Upper lobe of left lung (tissue), 6 donors: ENCODE measurements at regions not wholly inside any gene's neighbourhood (a gene's known extent, or its start where the extent isn't known, plus 50 kb on each side); places are given as distances from the start of the nearest gene placed in this dataset.

Experiments
- ATAC-seq, 2 donors: fragments of 200-7000 bp; cut with Tn5 transposase; one replicate each; pipeline ENCODE4 v1.9.1; 2022; ENCODE audit warnings: mild to moderate bottlenecking in 2 of 2, moderate library complexity in 2 of 2; ENCODE audit not compliant: low FRiP score in 2 of 2
- DNase-seq, 2 donors: peaks; one replicate each; pipeline ENCODE4 v3.0.0-alpha.2; 2019 to 2020
- H3K27ac ChIP-seq, 4 donors: fragments of 200-600 bp; sonication (generic); one replicate each; pipeline ENCODE4 v1.5.1; 2016 to 2019
- H3K27me3 ChIP-seq, 4 donors: fragments of 200-600 bp; sonication (generic); one replicate each; pipeline ENCODE4 v1.5.1; 2017 to 2019
- H3K36me3 ChIP-seq, 4 donors: fragments of 200-600 bp; sonication (generic); one replicate each; pipeline ENCODE4 v1.5.1; 2016 to 2019
- H3K4me1 ChIP-seq, 4 donors: fragments of 200-600 bp; sonication (generic); one replicate each; pipeline ENCODE4 v1.5.1; 2018 to 2019
- H3K4me3 ChIP-seq, 4 donors: fragments of 200-600 bp; sonication (generic); one replicate each; pipeline ENCODE4 v1.5.1; 2017 to 2019; ENCODE audit warnings: mild to moderate bottlenecking in 2 of 4, moderate library complexity in 1 of 4
- H3K9me3 ChIP-seq, 4 donors: fragments of 200-600 bp; sonication (generic); one replicate each; pipeline ENCODE4 v1.5.1; 2018 to 2019
- CTCF ChIP-seq, 6 experiments: fragments of 450-650 bp in 4 of 6; fragments of 200-600 bp in 2 of 6; sonication (generic) in 2 of 6; IDR thresholded peaks; one replicate each; pipeline ENCODE4 v1.5.1; 2016 to 2019; ENCODE audit warnings: antibody characterized with exemption in 6 of 6
- EP300 ChIP-seq, 4 donors: sonication (generic); formaldehyde crosslinking; IDR thresholded peaks; one replicate each; pipeline ENCODE4 v1.5.1; 2017; ENCODE audit warnings: antibody characterized with exemption in 4 of 4, control low read depth in 2 of 4
- POLR2A ChIP-seq, 4 donors: fragments of 450-650 bp; IDR thresholded peaks; one replicate each; pipeline ENCODE4 v1.5.1; 2016 to 2017; ENCODE audit warnings: antibody characterized with exemption in 4 of 4, mild to moderate bottlenecking in 2 of 4
- POLR2AphosphoS5 ChIP-seq, 2 donors: sonication (generic); formaldehyde crosslinking; IDR thresholded peaks; one replicate each; pipeline ENCODE4 v1.5.1; 2017; ENCODE audit warnings: antibody characterized with exemption in 2 of 2
- WGBS, 2 donors: methylation state at CpG; one replicate each; pipeline ENCODE4 v1.1.5; 2017 to 2018; 5-methylcytosine and 5-hydroxymethylcytosine counted together
- donor health status: DM: no; HTN: no; CAD: no; lungs with moderate emphysema.
- donor health status: DM: no; HTN: yes; CAD: no; lungs with severe emphysema.

- Histone ChIP-seq H3K36me3 (no peaks in the 10 kb centered on the region), H3K27ac (no peak overlapping the region), H3K27me3 (no peaks in the 10 kb centered on the region), H3K9me3 (no peaks in the 10 kb centered on the region), H3K4me1 (no peaks in the 10 kb centered on the region), H3K4me3 (no peak overlapping the region)
- 70 to 88% methylated on average over 1 of the region's 1 CpG for WGBS, 2 donors
- no peak for DNase-seq
- ATAC-seq: no peak
- TF ChIP-seq POLR2A (IDR thresholded peaks at IDR 0.05) (no peak), POLR2AphosphoS5 (IDR thresholded peaks at IDR 0.05) (no peak), CTCF (IDR thresholded peaks at IDR 0.05) (no peak), EP300 (IDR thresholded peaks at IDR 0.05) (no peak)
Observed at GRCh38 chr10:33950206-33950605, 615.7 kb upstream of the NRP1 start.

GRCh38 chr10:33947544-33947943 is 613.1 kb upstream of the NRP1 start:
- ATAC-seq (no peak), DNase-seq (no peak)
- Histone ChIP-seq H3K36me3 (no peaks in the 10 kb centered on the region), H3K4me3 (no peak overlapping the region), H3K27ac (no peak overlapping the region), H3K27me3 (no peaks in the 10 kb centered on the region), H3K9me3 (no peaks in the 10 kb centered on the region), H3K4me1 (no peaks in the 10 kb centered on the region)
- TF ChIP-seq EP300 (IDR thresholded peaks at IDR 0.05) (no peak), POLR2AphosphoS5 (IDR thresholded peaks at IDR 0.05) (no peak), CTCF (IDR thresholded peaks at IDR 0.05) (no peak), POLR2A (IDR thresholded peaks at IDR 0.05) (no peak)
- WGBS, 2 donors: 77 to 81% methylated on average over 5 of the region's 5 CpGs

- 76 to 84% methylated on average over 1 of the region's 1 CpG for WGBS, 2 donors
- DNase-seq: no peak
- no peak for ATAC-seq
Observed at GRCh38 chr10:33945051-33945450, 610.6 kb upstream of the NRP1 start.

GRCh38 chr10:33942508-33942907 is 608.0 kb upstream of the NRP1 start:
- H3K9me3 ChIP-seq: no peaks in the 10 kb centered on the region
- DNase-seq (no peak), ATAC-seq (no peak)
- TF ChIP-seq CTCF (IDR thresholded peaks at IDR 0.05) (no peak), EP300 (IDR thresholded peaks at IDR 0.05) (no peak), POLR2AphosphoS5 (IDR thresholded peaks at IDR 0.05) (no peak), POLR2A (IDR thresholded peaks at IDR 0.05) (no peak)
- no peaks in the 10 kb centered on the region for H3K4me1 ChIP-seq
- WGBS, 2 donors: 76 to 78% methylated on average over 6 of the region's 6 CpGs
- H3K27ac ChIP-seq: no peak overlapping the region
- H3K4me3 ChIP-seq: no peak overlapping the region
- no peaks in the 10 kb centered on the region for H3K27me3 ChIP-seq
- no peaks in the 10 kb centered on the region for H3K36me3 ChIP-seq

More at GRCh38 chr10:33945051-33945450, 610.6 kb upstream of the NRP1 start:
- Histone ChIP-seq H3K9me3 (no peaks in the 10 kb centered on the region), H3K4me3 (no peak overlapping the region), H3K27ac (no peak overlapping the region), H3K27me3 (no peaks in the 10 kb centered on the region), H3K4me1 (no peaks in the 10 kb centered on the region), H3K36me3 (no peaks in the 10 kb centered on the region)
- TF ChIP-seq EP300 (IDR thresholded peaks at IDR 0.05): no peak
- no peak for TF ChIP-seq CTCF (IDR thresholded peaks at IDR 0.05)
- TF ChIP-seq POLR2A (IDR thresholded peaks at IDR 0.05): no peak
- TF ChIP-seq POLR2AphosphoS5 (IDR thresholded peaks at IDR 0.05): no peak

GRCh38 chr10:33939892-33940291 is 605.4 kb upstream of the NRP1 start:
- Histone ChIP-seq H3K4me1 (no peaks in the 10 kb centered on the region), H3K4me3 (no peak overlapping the region), H3K36me3 (no peaks in the 10 kb centered on the region), H3K27ac (no peak overlapping the region), H3K9me3 (no peaks in the 10 kb centered on the region), H3K27me3 (no peaks in the 10 kb centered on the region)
- WGBS, 2 donors: 86 to 95% methylated on average over 3 of the region's 3 CpGs
- ATAC-seq (no peak), DNase-seq (no peak)
- TF ChIP-seq CTCF (IDR thresholded peaks at IDR 0.05) (no peak), POLR2A (IDR thresholded peaks at IDR 0.05) (no peak), POLR2AphosphoS5 (IDR thresholded peaks at IDR 0.05) (no peak), EP300 (IDR thresholded peaks at IDR 0.05) (no peak)
